ENCODE measurements at regions not wholly inside any gene's neighbourhood (a gene's known extent, or its start where the extent isn't known, plus 50 kb on each side); places are given as distances from the start of the nearest gene placed in this dataset.

DNA sequence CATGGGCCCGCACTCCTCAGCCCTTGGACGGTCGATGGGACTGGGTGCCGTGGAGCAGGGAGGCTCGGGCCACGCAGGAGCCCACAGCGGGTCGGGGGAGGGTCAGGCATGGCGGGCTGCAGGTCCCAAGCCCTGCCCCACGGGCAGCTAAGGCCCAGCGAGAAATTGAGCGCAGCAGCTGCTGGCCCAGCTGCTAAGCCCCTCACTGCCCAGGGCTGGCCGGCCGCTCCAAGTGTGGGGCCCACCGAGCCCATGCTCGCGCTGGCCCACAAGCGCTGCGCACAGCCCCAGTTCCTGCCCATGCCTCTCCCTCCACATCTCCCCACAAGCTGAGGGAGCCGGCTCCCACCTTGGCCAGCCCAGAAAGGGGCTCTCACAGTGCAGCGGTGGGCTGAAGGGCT is 259.4 kb downstream of the VGLL3 start:
- FAIRE-seq (no peak), DNase-seq (peak in 1 of 6 donors; percentile 53), ATAC-seq (no peak)
- TF ChIP-seq, protein P1, sequence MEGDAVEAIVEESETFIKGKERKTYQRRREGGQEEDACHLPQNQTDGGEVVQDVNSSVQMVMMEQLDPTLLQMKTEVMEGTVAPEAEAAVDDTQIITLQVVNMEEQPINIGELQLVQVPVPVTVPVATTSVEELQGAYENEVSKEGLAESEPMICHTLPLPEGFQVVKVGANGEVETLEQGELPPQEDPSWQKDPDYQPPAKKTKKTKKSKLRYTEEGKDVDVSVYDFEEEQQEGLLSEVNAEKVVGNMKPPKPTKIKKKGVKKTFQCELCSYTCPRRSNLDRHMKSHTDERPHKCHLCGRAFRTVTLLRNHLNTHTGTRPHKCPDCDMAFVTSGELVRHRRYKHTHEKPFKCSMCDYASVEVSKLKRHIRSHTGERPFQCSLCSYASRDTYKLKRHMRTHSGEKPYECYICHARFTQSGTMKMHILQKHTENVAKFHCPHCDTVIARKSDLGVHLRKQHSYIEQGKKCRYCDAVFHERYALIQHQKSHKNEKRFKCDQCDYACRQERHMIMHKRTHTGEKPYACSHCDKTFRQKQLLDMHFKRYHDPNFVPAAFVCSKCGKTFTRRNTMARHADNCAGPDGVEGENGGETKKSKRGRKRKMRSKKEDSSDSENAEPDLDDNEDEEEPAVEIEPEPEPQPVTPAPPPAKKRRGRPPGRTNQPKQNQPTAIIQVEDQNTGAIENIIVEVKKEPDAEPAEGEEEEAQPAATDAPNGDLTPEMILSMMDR (IDR thresholded peaks at IDR 0.05) = no peak
- Histone ChIP-seq H3K4me3 (no peak overlapping the region), H3K27ac (no peak overlapping the region), H3K9me3 (no peaks in the 10 kb centered on the region), H3K36me3 (no peaks in the 10 kb centered on the region), H3K27me3 (no peaks in the 10 kb centered on the region), H3K4me1 (no peaks in the 10 kb centered on the region)
- WGBS, 2 donors = 90 to 93% methylated on average over 21 of the region's 21 CpGs
- intact Hi-C loops (cut with DNase I) = no loop called here

DNA sequence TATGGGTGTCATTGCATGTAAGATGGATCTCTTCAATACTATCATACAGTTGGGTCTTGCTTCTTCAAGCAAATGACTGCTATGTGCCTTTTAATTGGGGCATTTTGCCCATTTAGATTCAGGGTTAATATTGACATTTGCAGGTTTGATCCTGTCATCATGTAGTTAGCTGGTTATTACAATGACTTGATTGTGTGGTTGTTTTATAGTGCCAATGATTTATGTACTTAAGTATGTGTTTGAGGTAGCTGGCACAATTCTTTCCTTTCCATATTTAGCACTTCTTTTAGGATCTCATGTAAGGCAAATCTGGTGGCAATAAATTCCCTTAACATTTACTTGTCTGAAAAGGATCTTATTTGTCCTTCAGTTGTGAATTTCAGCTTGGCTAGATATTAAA is 267.5 kb downstream of the VGLL3 start:
- no peak overlapping the region for H3K27ac ChIP-seq
- ATAC-seq = no peak
- TF ChIP-seq, protein P1 (IDR thresholded peaks at IDR 0.05) = no peak
- H3K4me1 ChIP-seq = no peaks in the 10 kb centered on the region
- no peak for FAIRE-seq
- no peaks in the 10 kb centered on the region for H3K9me3 ChIP-seq
- H3K36me3 ChIP-seq = no peaks in the 10 kb centered on the region
- intact Hi-C loops (cut with DNase I) = no loop called here
- H3K27me3 ChIP-seq = no peaks in the 10 kb centered on the region
- no peak for DNase-seq
- no peak overlapping the region for H3K4me3 ChIP-seq

GRCh38 chr3:86711634-86712033 is 279.3 kb downstream of the VGLL3 start:
- Histone ChIP-seq H3K4me3 (no peak overlapping the region), H3K27ac (no peak overlapping the region), H3K9me3 (no peaks in the 10 kb centered on the region), H3K4me1 (no peaks in the 10 kb centered on the region), H3K36me3 (no peaks in the 10 kb centered on the region), H3K27me3 (no peaks in the 10 kb centered on the region)
- 40 to 43% methylated on average over 2 of the region's 2 CpGs for WGBS, 2 donors
- FAIRE-seq = no peak
- intact Hi-C loops (cut with DNase I) = no loop called here
- ATAC-seq = no peak
- DNase-seq = no peak
- TF ChIP-seq, protein P1 (IDR thresholded peaks at IDR 0.05) = no peak

- WGBS, 2 donors = 74 to 86% methylated on average over 7 of the region's 7 CpGs
- Histone ChIP-seq H3K36me3 (no peaks in the 10 kb centered on the region), H3K4me3 (no peak overlapping the region), H3K4me1 (no peaks in the 10 kb centered on the region), H3K9me3 (no peaks in the 10 kb centered on the region), H3K27me3 (no peaks in the 10 kb centered on the region), H3K27ac (no peak overlapping the region)
- no peak for DNase-seq
- TF ChIP-seq, protein P1 (IDR thresholded peaks at IDR 0.05) = no peak
- intact Hi-C loops (cut with DNase I) = no loop called here
- FAIRE-seq = no peak
- no peak for ATAC-seq
Measured at GRCh38 chr3:86708893-86709292, 282.1 kb downstream of the VGLL3 start.

GRCh38 chr3:86702381-86702958 is 288.5 kb downstream of the VGLL3 start:
- Histone ChIP-seq H3K9me3 (no peaks in the 10 kb centered on the region), H3K4me3 (no peak overlapping the region), H3K4me1 (no peaks in the 10 kb centered on the region), H3K36me3 (no peaks in the 10 kb centered on the region), H3K27me3 (no peaks in the 10 kb centered on the region), H3K27ac (no peak overlapping the region)
- WGBS, 2 donors = 11 to 15% methylated on average over 1 of the region's 1 CpG
- intact Hi-C loops (cut with DNase I) = no loop called here
- DNase-seq = no peak
- ATAC-seq = no peak
- TF ChIP-seq, protein P1 (IDR thresholded peaks at IDR 0.05) = no peak
- no peak for FAIRE-seq
